ENCODE measurements at regions not wholly inside any gene's neighbourhood (a gene's known extent, or its start where the extent isn't known, plus 50 kb on each side); places are given as distances from the start of the nearest gene placed in this dataset.

GRCh38 chrX:9171841-9172463 is 138.0 kb upstream of the FAM9B start:
- DNase-seq (no peak), ATAC-seq (no peak), FAIRE-seq (no peak)
- 57 to 64% methylated on average over 7 of the region's 7 CpGs for WGBS, 2 donors
- H3K4me3 ChIP-seq: no peak overlapping the region
- TF ChIP-seq CTCF (IDR thresholded peaks at IDR 0.05): no peak
- H3K4me1 ChIP-seq: no peaks in the 10 kb centered on the region
- no peak overlapping the region for H3K27ac ChIP-seq
- H3K27me3 ChIP-seq: no peaks in the 10 kb centered on the region
- no peaks in the 10 kb centered on the region for H3K36me3 ChIP-seq
- intact Hi-C loops (cut with DNase I): no loop called here
- H3K9me3 ChIP-seq: no peaks in the 10 kb centered on the region

GRCh38 chrX:9172464-9172850 is 138.5 kb upstream of the FAM9B start:
- WGBS, 2 donors: 61 to 70% methylated on average over 6 of the region's 6 CpGs
- TF ChIP-seq CTCF (IDR thresholded peaks at IDR 0.05): no peak
- Histone ChIP-seq H3K4me1 (no peaks in the 10 kb centered on the region), H3K9me3 (no peaks in the 10 kb centered on the region), H3K4me3 (no peak overlapping the region), H3K27me3 (no peaks in the 10 kb centered on the region), H3K27ac (no peak overlapping the region), H3K36me3 (no peaks in the 10 kb centered on the region)
- intact Hi-C loops (cut with DNase I): no loop called here
- ATAC-seq (no peak), FAIRE-seq (no peak), DNase-seq (no peak)

- FAIRE-seq: no peak
- Histone ChIP-seq H3K27ac (no peak overlapping the region), H3K9me3 (no peaks in the 10 kb centered on the region), H3K4me1 (no peaks in the 10 kb centered on the region), H3K36me3 (no peaks in the 10 kb centered on the region), H3K27me3 (no peaks in the 10 kb centered on the region), H3K4me3 (no peak overlapping the region)
- DNase-seq: no peak
- WGBS, 2 donors: 57 to 67% methylated on average over 3 of the region's 3 CpGs
- intact Hi-C loops (cut with DNase I): no loop called here
- no peak for ATAC-seq
- TF ChIP-seq CTCF (IDR thresholded peaks at IDR 0.05): no peak
Observed at GRCh38 chrX:9180623-9181022, 146.7 kb upstream of the FAM9B start.

GRCh38 chrX:9182041-9182440 is 148.1 kb upstream of the FAM9B start:
- intact Hi-C loops (cut with DNase I): no loop called here
- no peak for TF ChIP-seq CTCF (IDR thresholded peaks at IDR 0.05)
- no peak for ATAC-seq
- DNase-seq: no peak
- Histone ChIP-seq H3K36me3 (no peaks in the 10 kb centered on the region), H3K27ac (no peak overlapping the region), H3K9me3 (no peaks in the 10 kb centered on the region), H3K4me1 (no peaks in the 10 kb centered on the region), H3K4me3 (no peak overlapping the region), H3K27me3 (peaks cover 0 to 3% (median 0%) of the 10 kb centered on the region in 4 donors)
- WGBS, 2 donors: 68 to 72% methylated on average over 3 of the region's 3 CpGs
- no peak for FAIRE-seq

GRCh38 chrX:9183481-9183880 is 149.6 kb upstream of the FAM9B start:
- H3K9me3 ChIP-seq: no peaks in the 10 kb centered on the region
- H3K27ac ChIP-seq: no peak overlapping the region
- 55 to 67% methylated on average over 2 of the region's 2 CpGs for WGBS, 2 donors
- no peak for DNase-seq
- H3K36me3 ChIP-seq: no peaks in the 10 kb centered on the region
- no peak overlapping the region for H3K4me3 ChIP-seq
- no peak for ATAC-seq
- intact Hi-C loops (cut with DNase I): no loop called here
- no peak for TF ChIP-seq CTCF (IDR thresholded peaks at IDR 0.05)
- no peak for FAIRE-seq
- no peaks in the 10 kb centered on the region for H3K4me1 ChIP-seq
- H3K27me3 ChIP-seq: peaks cover 0 to 3% (median 0%) of the 10 kb centered on the region in 4 donors
